GM12864 (cell line): ENCODE measurements at regions not wholly inside any gene's neighbourhood (a gene's known extent, or its start where the extent isn't known, plus 50 kb on each side); places are given as distances from the start of the nearest gene placed in this dataset.

Experiments used
- DNase-seq: peaks from one replicate; pipeline ENCODE4 v3.0.0-alpha.2; 2011; ENCODE audit warnings: low read depth
- H3K4me3 ChIP-seq: 2 replicates; pipeline ENCODE4 v1.5.1; 2011; ENCODE audit warnings: mild to moderate bottlenecking, low read depth, low read length, control low read depth
- CTCF ChIP-seq: IDR thresholded peaks from 2 replicates; pipeline ENCODE4 v1.5.1; 2011; ENCODE audit warnings: low read depth, mild to moderate bottlenecking, moderate library complexity, low read length, control low read depth, inconsistent platforms; ENCODE audit errors: missing control alignments

GRCh38 chr18:47758000-47758399 lies 172.5 kb downstream of the SMAD2 start:
- no peak for DNase-seq
- peak; percentile 41 for TF ChIP-seq CTCF

GRCh38 chr18:47756364-47757016 lies 174.0 kb downstream of the SMAD2 start:
- TF ChIP-seq CTCF: peak; percentile 94
- no peak for DNase-seq
- no peak overlapping the region for H3K4me3 ChIP-seq

More at GRCh38 chr18:47758000-47758399, 172.5 kb downstream of the SMAD2 start:
- no peak overlapping the region for H3K4me3 ChIP-seq

- TF ChIP-seq CTCF: no peak
- DNase-seq: no peak
- no peak overlapping the region for H3K4me3 ChIP-seq
Observed at GRCh38 chr18:47755102-47755456, 175.4 kb downstream of the SMAD2 start.

GRCh38 chr18:47754311-47755101 lies 176.0 kb downstream of the SMAD2 start:
- H3K4me3 ChIP-seq: no peak overlapping the region
- no peak for DNase-seq
- TF ChIP-seq CTCF: peak; percentile 95

- no peak overlapping the region for H3K4me3 ChIP-seq
- no peak for DNase-seq
- TF ChIP-seq CTCF: no peak
Observed at GRCh38 chr18:47752796-47753645, 177.4 kb downstream of the SMAD2 start.

GRCh38 chr18:47750889-47751423 lies 179.5 kb downstream of the SMAD2 start:
- no peak overlapping the region for H3K4me3 ChIP-seq
- TF ChIP-seq CTCF: no peak
- no peak for DNase-seq
